Activated T-cell treated with anti-CD3 and anti-CD28 coated beads for 24 hours (primary cell): ENCODE measurements at regions not wholly inside any gene's neighbourhood (a gene's known extent, or its start where the extent isn't known, plus 50 kb on each side); places are given as distances from the start of the nearest gene placed in this dataset.
A peak's percentile ranks its signal among the peaks of the same experiment; 100 is the strongest.

Experiments used
- DNase-seq: peaks from one replicate; pipeline ENCODE4 v3.0.0-alpha.2; 2020; ENCODE audit warnings: low read depth

DNA sequence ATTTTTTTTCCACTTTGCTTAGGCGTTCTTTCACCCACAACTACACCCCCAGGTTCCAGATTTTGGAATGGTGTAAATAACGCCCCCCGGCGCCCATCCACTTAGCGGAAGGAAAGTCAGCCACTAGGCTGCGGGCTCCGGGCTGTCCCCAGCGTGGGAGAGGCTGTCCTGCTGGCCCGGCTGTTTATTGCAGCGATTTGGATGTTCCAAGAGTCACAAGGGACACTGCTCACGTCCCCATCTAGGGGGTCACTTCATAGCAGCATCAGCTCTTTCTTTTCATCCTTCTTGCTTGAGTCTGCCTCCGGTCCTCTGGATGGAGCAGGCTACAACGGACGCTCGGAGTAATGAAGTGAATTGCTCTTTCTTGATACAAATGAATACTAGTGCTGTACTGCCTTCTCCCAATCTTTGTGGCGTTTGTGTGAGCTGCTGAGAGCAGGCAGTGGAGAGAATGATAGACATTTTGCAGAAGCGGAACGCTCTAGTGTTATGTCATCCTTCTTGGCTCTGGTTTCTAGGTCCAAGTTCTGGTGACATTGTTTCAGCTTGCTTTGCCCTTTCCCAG is 50.7 kb upstream of the PAIP2B start:
- no peak for DNase-seq

DNA sequence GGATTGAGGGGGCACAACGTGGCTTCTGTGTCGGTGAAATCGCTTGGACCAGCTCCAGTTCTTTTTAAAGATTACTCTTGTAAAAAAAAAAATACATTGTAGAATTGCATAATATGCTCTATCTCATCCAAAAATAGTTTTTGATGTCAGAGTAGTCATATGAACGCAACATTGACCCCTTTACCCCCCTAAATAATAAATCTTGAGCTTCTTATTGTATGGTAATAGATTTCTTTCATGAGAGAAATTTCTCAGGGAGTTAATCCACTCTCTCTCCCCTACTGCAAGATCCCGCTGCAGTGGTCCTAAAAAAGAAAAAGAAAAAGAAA is 50.2 kb upstream of the PAIP2B start:
- no peak for DNase-seq

DNA sequence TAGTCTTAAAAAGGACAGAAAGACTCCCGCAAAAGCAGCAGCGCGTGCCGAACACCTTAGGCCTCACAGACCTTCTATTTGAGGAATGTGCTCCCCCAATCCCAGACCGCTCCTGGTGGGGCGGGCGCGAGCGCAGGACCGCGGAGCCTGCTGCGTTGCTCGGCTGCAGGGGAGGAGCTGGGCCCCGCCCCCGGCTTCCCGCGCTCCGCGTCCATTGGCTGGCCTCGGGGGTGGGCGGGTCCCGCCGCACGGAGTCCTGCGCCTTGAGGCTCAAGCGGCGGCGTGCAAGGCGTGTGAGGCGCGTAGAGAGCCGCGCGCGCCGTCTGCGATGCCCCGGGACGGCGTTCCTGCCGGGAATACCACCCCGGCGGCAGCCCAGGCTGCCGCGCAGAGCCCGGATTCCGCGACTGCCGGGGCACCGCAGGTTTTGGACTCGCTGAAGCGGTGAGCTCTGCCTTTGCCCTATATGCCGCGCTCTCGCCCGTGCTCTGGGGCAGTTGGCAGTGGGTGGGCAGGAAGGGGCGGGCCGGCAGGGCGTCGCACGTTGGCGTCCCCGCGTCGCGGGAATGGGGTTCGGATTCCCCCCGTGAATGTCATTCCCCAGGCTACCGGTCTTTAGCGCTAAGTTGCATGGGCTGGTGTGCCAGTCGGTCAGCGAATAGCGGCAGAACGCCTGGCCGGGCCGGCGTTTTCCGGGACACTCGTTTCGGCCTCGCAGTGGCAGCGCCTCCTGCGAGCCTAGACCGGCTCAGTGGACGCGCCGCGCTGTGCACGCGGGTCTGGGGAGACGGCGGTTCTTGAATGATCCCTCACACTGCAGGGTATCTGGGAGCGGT is 49.6 kb upstream of the PAIP2B start:
- DNase-seq, result peak; percentile 88
